ENCODE measurements at regions not wholly inside any gene's neighbourhood (a gene's known extent, or its start where the extent isn't known, plus 50 kb on each side); places are given as distances from the start of the nearest gene placed in this dataset.

DNA sequence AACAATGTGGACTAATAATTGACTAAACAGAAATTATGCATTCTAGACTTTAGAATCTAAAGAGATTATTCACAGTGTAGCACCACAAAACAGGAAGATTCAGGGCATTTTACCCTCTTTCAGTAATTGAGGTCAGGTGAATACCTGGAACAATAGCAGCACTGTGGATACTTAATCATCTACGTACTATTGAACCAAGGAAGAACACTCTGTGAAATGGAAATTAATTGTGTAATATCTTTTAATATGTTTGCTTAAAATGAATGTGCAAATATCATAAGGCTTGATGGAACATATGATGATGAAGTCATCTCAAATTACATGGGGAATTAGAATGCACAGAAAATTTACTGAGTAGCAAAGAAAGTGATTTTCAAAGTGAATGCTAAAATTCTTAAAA lies 68.5 kb upstream of the MAP9 start:
- TF ChIP-seq, protein P1, sequence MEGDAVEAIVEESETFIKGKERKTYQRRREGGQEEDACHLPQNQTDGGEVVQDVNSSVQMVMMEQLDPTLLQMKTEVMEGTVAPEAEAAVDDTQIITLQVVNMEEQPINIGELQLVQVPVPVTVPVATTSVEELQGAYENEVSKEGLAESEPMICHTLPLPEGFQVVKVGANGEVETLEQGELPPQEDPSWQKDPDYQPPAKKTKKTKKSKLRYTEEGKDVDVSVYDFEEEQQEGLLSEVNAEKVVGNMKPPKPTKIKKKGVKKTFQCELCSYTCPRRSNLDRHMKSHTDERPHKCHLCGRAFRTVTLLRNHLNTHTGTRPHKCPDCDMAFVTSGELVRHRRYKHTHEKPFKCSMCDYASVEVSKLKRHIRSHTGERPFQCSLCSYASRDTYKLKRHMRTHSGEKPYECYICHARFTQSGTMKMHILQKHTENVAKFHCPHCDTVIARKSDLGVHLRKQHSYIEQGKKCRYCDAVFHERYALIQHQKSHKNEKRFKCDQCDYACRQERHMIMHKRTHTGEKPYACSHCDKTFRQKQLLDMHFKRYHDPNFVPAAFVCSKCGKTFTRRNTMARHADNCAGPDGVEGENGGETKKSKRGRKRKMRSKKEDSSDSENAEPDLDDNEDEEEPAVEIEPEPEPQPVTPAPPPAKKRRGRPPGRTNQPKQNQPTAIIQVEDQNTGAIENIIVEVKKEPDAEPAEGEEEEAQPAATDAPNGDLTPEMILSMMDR (conservative IDR thresholded peaks at IDR 0.05; ENCODE audit: low read depth, low read length) = no peak
- TF ChIP-seq EZH2 (IDR thresholded peaks at IDR 0.05; ENCODE audit: borderline replicate concordance, low read depth, low read length, poor library complexity, severe bottlenecking) = no peak
